NB4 (cell line): ENCODE measurements at regions not wholly inside any gene's neighbourhood (a gene's known extent, or its start where the extent isn't known, plus 50 kb on each side); places are given as distances from the start of the nearest gene placed in this dataset.
"Not testable (repeated sequence)": the region's sequence is repeated elsewhere in the genome, so short reads cannot be mapped to it uniquely, and the experiment has no call there.

Experiments
- MYC ChIP-seq: IDR thresholded peaks from 2 replicates; pipeline ENCODE4 v1.6.1; 2011; ENCODE audit warnings: low read depth, low read length
- TF ChIP-seq, protein P1 (sequence below): IDR thresholded peaks from 2 replicates; pipeline ENCODE4 v1.6.1; 2011; ENCODE audit warnings: low read depth, low read length
- TF ChIP-seq, protein P2 (sequence below): IDR thresholded peaks from one replicate; pipeline ENCODE4 v1.5.1; 2012; ENCODE audit warnings: low read depth, low read length

DNA sequence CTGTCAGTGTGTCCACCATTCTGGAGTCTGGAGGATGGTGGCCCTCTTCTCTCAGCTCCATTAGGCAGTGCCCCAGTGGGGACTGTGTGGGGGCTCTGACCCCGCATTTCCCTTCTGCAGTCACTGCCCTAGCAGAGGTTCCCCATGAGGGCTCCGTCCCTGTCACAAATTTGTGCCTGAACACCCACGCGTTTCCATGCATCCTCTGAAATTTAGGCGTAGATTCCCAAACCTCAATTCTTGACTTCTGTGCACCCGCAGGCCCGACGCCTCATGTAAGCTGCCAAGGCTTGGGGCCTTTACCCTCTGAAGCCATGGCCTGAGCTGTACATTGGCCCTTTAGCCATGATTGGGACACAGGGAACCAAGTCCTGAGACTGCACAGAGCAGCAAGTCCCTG lies 182.3 kb downstream of the FOXD4L6 start:
- TF ChIP-seq, protein P1, sequence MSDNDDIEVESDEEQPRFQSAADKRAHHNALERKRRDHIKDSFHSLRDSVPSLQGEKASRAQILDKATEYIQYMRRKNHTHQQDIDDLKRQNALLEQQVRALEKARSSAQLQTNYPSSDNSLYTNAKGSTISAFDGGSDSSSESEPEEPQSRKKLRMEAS = not testable (repeated sequence)
- TF ChIP-seq, protein P2, sequence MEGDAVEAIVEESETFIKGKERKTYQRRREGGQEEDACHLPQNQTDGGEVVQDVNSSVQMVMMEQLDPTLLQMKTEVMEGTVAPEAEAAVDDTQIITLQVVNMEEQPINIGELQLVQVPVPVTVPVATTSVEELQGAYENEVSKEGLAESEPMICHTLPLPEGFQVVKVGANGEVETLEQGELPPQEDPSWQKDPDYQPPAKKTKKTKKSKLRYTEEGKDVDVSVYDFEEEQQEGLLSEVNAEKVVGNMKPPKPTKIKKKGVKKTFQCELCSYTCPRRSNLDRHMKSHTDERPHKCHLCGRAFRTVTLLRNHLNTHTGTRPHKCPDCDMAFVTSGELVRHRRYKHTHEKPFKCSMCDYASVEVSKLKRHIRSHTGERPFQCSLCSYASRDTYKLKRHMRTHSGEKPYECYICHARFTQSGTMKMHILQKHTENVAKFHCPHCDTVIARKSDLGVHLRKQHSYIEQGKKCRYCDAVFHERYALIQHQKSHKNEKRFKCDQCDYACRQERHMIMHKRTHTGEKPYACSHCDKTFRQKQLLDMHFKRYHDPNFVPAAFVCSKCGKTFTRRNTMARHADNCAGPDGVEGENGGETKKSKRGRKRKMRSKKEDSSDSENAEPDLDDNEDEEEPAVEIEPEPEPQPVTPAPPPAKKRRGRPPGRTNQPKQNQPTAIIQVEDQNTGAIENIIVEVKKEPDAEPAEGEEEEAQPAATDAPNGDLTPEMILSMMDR = not testable (repeated sequence)
- not testable (repeated sequence) for TF ChIP-seq MYC
